ENCODE measurements at regions not wholly inside any gene's neighbourhood (a gene's known extent, or its start where the extent isn't known, plus 50 kb on each side); places are given as distances from the start of the nearest gene placed in this dataset.

- DNase-seq (ENCODE audit: low spot score) (no peak), FAIRE-seq (no peak)
Observed at GRCh38 chr13:27014406-27015359, 156.9 kb downstream of the USP12 start.

GRCh38 chr13:27012482-27013197 is 159.0 kb downstream of the USP12 start:
- peak; percentile 16 for DNase-seq (ENCODE audit: low spot score)
- FAIRE-seq: no peak

DNA sequence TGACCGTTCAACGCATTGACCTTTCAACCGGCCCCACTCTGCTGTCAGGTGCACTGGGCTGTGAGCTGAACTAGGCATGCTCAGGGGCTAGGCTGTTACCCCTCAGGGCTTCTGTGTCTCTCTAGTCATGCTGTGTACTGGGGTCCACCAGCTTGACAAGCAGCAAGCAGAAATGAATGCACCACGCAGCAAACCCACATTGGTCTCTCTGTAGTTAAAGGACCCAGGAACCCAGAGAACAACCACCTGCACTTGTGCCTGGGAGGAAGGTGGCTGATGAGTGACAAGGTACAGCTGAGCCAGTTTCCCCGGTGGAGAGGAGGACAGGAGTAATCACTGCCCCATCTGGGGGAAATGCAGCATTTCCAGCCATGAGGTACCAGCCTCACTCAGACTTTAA is 159.9 kb downstream of the USP12 start:
- FAIRE-seq (no peak), DNase-seq (ENCODE audit: low spot score) (no peak)

DNA sequence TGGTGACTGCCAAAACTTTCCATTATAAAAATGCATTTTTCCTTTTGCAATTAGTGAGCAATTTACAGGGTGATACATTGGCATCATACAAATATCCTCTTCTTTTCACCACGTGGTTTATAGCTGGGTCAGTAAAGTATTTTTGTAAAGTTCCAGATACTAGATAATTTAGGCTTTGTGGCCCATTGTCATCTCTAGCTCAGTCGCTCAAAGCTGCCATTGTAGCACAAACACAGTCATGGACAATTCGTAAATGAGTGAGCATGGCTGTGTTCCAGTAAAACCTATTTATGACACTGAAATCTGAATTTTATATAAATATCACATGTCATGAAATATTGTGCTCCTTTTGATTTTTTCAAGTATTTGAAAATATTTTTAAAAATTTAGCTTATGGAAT is 162.9 kb downstream of the USP12 start:
- no peak for DNase-seq (ENCODE audit: low spot score)

DNA sequence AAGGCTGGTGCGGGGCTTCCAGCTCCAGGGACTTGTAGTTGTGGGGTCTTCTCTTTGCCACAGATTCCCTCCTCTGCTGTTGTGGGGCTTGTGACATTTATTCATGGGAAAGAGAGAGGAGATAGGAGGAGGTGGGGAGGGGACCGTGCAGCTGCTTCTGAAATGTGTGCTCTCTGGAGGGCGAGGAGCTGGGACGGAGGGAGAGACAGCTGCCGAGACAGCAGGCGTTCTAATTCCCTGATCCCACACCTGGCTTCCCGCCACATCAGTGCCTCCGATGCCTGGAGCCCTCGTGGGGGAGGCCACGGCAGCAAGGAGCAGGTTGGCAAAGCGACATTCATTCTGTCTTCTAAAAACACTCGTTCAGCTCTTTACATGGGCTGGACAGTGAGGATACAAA is 164.4 kb downstream of the USP12 start:
- no peak for DNase-seq (ENCODE audit: low spot score)

More for the DNA sequence above, 162.9 kb downstream of the USP12 start:
- FAIRE-seq: no peak

DNA sequence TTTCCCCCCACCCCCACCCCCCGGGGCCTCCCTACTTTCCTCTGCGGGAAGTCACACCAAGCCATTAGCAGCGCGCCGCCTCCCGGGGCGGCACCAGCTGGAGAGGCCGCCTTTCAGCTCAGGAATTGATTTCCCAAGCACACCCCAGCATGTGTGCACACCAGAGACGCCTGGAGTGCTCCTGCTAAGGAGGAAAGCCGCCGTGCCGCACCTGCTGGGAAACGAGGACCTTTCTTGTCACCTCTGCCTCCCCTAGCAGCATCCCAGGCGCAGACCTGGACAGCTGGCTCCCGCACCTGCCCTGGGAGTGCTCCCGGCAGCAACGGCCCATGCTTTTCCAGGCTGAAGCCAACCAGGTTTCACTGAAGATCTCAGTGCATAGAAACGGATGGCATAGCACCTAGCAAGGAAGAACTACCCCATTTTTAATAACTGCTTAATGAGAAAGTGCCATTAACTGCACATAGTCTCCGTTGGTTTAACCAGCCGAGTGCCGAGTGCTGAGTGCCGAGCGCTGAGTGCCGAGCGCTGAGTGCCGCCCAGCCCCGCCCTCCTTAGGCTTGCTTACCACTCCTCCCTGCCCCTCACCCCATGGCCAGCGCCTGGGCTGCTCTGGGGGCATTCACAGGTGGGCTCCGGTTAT is 165.0 kb downstream of the USP12 start:
- DNase-seq (ENCODE audit: low spot score) (no peak), FAIRE-seq (no peak)

More for the DNA sequence above, 164.4 kb downstream of the USP12 start:
- no peak for FAIRE-seq

DNA sequence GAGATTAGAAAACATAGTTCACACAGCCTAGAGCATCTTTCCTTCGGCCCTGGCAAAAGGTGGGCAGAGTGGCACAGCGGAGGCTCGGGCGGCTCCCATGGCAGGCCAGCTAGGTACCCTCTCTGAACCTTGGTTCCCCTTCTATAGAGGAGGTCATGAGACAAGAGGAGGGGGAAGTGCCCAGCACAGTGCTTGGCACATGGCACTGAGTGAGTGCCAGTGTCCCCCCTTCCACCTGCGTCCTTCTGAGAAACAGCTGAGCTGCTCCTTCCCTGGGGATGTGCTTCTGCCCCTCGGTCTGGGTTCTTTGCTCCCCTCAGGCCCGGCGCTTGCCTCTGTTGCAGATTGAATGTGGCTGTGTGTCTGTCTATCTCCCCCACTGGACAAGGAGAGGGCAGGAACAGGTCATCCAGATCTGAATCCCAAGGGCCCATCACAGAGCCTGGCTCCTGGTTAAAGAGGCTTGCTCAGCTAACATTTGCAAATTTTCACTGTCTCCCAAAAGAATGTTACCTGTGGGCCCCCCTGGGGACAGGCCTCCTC is 165.6 kb downstream of the USP12 start:
- DNase-seq (ENCODE audit: low spot score) (no peak), FAIRE-seq (no peak)

- no peak for FAIRE-seq
- DNase-seq (ENCODE audit: low spot score): no peak
Observed at GRCh38 chr13:27005556-27005955, 166.1 kb downstream of the USP12 start.

DNA sequence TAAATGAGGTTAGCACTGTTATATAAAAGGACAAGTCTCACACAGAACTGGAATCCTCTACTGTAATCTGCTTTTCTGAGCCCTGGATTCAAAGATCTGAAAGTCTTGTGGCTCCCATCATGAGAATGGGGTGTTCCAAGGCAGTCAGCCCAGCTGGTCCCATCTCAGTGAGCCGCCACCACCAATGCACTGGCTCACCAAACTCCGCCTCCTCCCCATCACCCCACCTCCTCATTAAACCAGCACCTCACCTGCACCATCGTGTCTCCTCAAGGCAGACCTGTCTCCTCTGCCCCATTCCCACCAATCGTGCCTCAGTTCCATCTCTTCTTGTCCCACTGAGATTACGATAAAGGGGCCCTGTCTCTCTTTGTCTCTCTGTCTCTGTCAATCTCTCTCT is 166.7 kb downstream of the USP12 start:
- DNase-seq (ENCODE audit: low spot score) (no peak), FAIRE-seq (no peak)

GRCh38 chr13:27004326-27004725 is 167.3 kb downstream of the USP12 start:
- FAIRE-seq (no peak), DNase-seq (ENCODE audit: low spot score) (no peak)

- FAIRE-seq: no peak
- DNase-seq (ENCODE audit: low spot score): no peak
Observed at GRCh38 chr13:27001705-27002104, 169.9 kb downstream of the USP12 start.

GRCh38 chr13:27000686-27001085 is 170.9 kb downstream of the USP12 start:
- FAIRE-seq: no peak

GRCh38 chr13:26999499-26999898 is 172.1 kb downstream of the USP12 start:
- DNase-seq (ENCODE audit: low spot score) (no peak), FAIRE-seq (no peak)

More at GRCh38 chr13:27000686-27001085, 170.9 kb downstream of the USP12 start:
- DNase-seq (ENCODE audit: low spot score): no peak

DNA sequence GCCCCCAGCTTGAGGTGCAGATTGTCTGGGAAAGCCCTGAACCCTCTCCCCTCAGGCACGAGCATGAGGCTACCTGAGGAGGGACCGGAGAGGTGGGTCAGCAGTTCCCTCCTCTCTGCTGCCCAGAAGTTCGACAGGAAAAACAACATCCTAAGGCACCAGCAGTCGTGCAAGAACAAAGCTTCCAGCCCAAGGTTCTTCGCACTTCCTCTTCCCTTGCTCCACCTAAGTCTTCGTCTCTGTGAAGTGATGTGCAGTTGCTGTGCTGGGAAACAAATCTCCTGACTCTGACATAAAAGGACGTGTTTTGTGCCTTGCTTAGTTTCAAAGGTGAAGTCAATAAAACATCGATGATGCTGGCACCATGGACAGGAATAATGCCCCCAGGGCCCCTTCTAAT is 173.3 kb downstream of the USP12 start:
- DNase-seq (ENCODE audit: low spot score) (no peak), FAIRE-seq (no peak)

DNA sequence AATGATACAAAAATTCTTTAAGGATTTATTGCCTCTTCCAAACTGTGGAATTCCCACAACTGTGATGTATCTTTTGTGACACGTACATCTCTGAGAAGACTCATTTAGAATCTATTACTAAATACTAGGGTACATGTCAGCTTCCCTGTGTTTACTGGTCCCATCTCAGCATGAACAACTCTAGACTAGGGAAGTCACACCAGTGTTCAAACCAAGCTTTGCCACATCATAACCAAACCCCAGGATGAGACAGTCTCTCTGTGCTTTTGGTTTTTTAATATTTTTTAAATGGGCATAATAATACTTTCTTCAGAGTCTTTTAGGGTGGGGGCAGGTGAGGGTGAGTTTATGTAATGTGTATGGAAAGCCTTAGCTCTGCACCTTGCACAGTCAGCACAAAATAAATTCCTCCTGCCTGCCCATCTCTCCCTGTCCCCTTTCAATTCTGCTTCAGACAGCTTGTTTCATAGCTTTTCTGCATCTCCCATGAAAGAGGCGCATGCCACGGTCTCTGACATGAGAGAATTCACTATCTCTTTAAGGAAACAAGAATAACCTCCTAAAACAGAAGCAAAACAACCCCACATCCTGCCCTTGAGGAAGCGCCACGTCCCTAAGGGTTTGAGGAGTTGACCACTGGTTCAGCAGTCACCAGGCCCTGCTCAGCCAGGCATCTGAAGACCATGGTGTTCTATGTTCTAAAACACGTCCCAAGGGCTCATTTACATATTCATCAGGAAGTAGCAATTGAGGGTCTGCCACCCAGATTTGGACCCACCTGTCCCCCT is 174.5 kb downstream of the USP12 start:
- DNase-seq (ENCODE audit: low spot score) (no peak), FAIRE-seq (no peak)

- no peak for DNase-seq (ENCODE audit: low spot score)
- FAIRE-seq: no peak
Observed at GRCh38 chr13:26995159-26995558, 176.5 kb downstream of the USP12 start.

DNA sequence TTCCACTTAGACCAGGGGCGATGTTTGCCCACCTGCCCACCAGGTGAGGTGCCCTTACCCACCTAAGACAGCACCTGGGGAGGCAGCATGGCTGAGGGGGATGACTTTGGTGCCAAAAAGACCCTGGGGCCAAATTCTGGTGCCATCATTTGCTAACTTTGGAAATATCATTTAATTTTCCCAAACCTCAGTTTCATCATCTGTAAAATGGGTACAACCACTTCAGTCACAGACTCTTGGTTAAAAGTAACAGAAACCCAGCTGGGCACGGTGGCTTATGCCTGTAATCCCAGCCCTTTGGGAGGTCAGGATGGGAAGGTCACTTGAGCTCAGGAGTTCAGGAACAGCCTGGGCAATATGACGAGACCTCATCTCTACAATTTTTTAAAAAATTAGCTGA is 177.8 kb downstream of the USP12 start:
- no peak for FAIRE-seq
- no peak for DNase-seq (ENCODE audit: low spot score)

DNA sequence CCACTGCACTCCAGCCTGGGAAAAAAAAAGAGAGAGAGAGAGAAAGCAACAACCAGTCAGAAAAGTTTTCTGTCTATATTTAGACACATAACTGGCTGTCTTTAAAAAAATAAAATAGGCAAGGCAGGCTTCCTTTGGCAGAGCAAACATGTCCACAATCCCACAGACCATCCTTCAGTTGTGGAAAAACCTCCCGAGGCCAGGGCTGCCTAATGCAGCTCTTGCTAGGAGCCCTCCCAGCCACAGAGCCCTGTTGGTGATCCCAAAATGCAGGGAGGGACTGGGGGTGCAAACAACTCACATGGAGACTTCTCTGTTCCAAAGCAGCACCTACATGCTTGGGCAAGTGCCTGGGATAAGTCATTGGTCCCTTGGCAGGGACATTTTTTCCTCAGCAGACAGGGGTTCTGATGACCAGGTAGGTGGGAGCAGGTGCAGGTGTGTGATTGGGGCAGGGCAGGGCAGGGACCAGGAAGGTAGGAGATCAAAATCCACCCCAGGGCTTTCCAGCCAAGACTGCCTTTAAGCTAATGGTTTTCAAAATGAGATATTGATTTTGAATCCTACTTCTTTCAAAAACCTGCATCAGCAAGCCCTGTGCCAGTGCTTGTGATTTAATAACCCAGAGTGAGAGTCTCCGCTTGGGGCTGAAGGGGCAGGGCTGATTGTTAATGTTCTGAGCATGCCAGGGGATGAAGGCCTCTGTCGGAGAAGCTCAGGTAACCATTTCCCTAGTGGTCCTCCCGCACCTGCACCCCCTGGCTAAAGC is 178.5 kb downstream of the USP12 start:
- FAIRE-seq: no peak
- DNase-seq (ENCODE audit: low spot score): no peak

GRCh38 chr13:26991508-26992181 is 180.0 kb downstream of the USP12 start:
- DNase-seq (ENCODE audit: low spot score) (no peak), FAIRE-seq (no peak)

Data from RCC 7860 (cell line).